Breast epithelium (tissue), 3 donors: ENCODE measurements at regions not wholly inside any gene's neighbourhood (a gene's known extent, or its start where the extent isn't known, plus 50 kb on each side); places are given as distances from the start of the nearest gene placed in this dataset.

Experiments
- CTCF ChIP-seq, 3 donors: fragments of 450-650 bp; IDR thresholded peaks; one replicate each; pipeline ENCODE4 v1.5.1; 2016 to 2017; ENCODE audit warnings: antibody characterized with exemption in 3 of 3, mild to moderate bottlenecking in 3 of 3, moderate library complexity in 3 of 3
- POLR2A ChIP-seq: fragments of 450-650 bp; IDR thresholded peaks from one replicate; pipeline ENCODE4 v1.6.1; 2016; ENCODE audit warnings: antibody characterized with exemption, mild to moderate bottlenecking, moderate library complexity
- POLR2AphosphoS5 ChIP-seq, 3 donors: sonication (generic); formaldehyde crosslinking; IDR thresholded peaks; one replicate each; pipeline ENCODE4 v1.6.1; 2017; ENCODE audit warnings: antibody characterized with exemption in 3 of 3

- TF ChIP-seq CTCF (IDR thresholded peaks at IDR 0.05): no peak
- TF ChIP-seq POLR2AphosphoS5 (IDR thresholded peaks at IDR 0.05): no peak
- TF ChIP-seq POLR2A: no peak
Observed at GRCh38 chr6:67563671-67564070, 1071.4 kb upstream of the ADGRB3 start.
